ENCODE measurements at regions not wholly inside any gene's neighbourhood (a gene's known extent, or its start where the extent isn't known, plus 50 kb on each side); places are given as distances from the start of the nearest gene placed in this dataset.

- H3K4me1 ChIP-seq (ENCODE audit: control insufficient read depth, extremely low read depth, insufficient read depth, low read length): peaks cover 13% of the 10 kb centered on the region
- intact Hi-C loops (cut with micrococcal nuclease) (no loop called here), dilution Hi-C loops (cut with MboI; ENCODE audit: extremely low pct_ligation_motif_present, low sequenced_read_pairs) (no loop called here)
- H3K36me3 ChIP-seq (ENCODE audit: control insufficient read depth in 2 of 2, extremely low read depth in 1 of 2, insufficient read depth in 2 of 2, low read length in 2 of 2): no peaks in the 10 kb centered on the region
- H3K4me2 ChIP-seq (ENCODE audit: insufficient read depth, low read length): no peak overlapping the region
- ChIA-PET CTCF (interaction anchor here (0.7 kb wide), 1 partner anchor 53 kb away, joined by 3 read pairs; no protein-coding TSS in a partner anchor), POLR2A (no interaction called here)
- no TSS peak for BruUV-seq (replicated peaks)
- H2AFZ ChIP-seq (ENCODE audit: low read depth, low read length): no peak overlapping the region
- no peaks in the 10 kb centered on the region for H3K79me2 ChIP-seq (ENCODE audit: control insufficient read depth, insufficient read depth, low read length)
- no peak overlapping the region for H3K4me3 ChIP-seq (replicated peaks in 1 of 3; ENCODE audit: insufficient read depth in 1 of 3, low read depth in 1 of 3, low read length in 3 of 3)
- no peaks in the 10 kb centered on the region for H3K27me3 ChIP-seq (ENCODE audit: control insufficient read depth in 2 of 2, insufficient read depth in 2 of 2, low read length in 2 of 2)
- H3K9me1 ChIP-seq (replicated peaks; ENCODE audit: control insufficient read depth, extremely low read depth, insufficient read depth, low read length): no peaks in the 10 kb centered on the region
- H4K20me1 ChIP-seq (replicated peaks; ENCODE audit: control insufficient read depth, extremely low read depth, insufficient read depth, low read length): no peaks in the 10 kb centered on the region
- no peak overlapping the region for H3K27ac ChIP-seq (ENCODE audit: insufficient read depth, low read depth, low read length)
- DNase-seq (ENCODE audit: low read depth, low spot score) (no peak), FAIRE-seq (no peak)
- no peaks in the 10 kb centered on the region for H3K9me3 ChIP-seq (replicated peaks; ENCODE audit: control insufficient read depth, insufficient read depth, low read length)
- no peak for TF ChIP-seq JUN (IDR thresholded peaks at IDR 0.05; ENCODE audit: borderline replicate concordance, insufficient read depth, insufficient read length, low read depth)
- TF ChIP-seq CTCF (IDR thresholded peaks at IDR 0.05; ENCODE audit: extremely low read depth in 1 of 2, insufficient read depth in 1 of 2, low read depth in 1 of 2, low read length in 2 of 2): no peak
- TF ChIP-seq MYC (IDR thresholded peaks at IDR 0.05; ENCODE audit: low read depth, low read length): no peak
- TF ChIP-seq POLR2A (IDR thresholded peaks at IDR 0.05; ENCODE audit: low read depth, low read length): no peak
- TF ChIP-seq POLR2AphosphoS5 (IDR thresholded peaks at IDR 0.05; ENCODE audit: insufficient read depth, low read depth, low read length): no peak
- no peak for TF ChIP-seq GATA2 (IDR thresholded peaks at IDR 0.05; ENCODE audit: insufficient read depth, insufficient read length, low read depth, low read length)
- no peak for TF ChIP-seq FOS (IDR thresholded peaks at IDR 0.05; ENCODE audit: borderline replicate concordance, insufficient read depth, low read length)
- TF ChIP-seq EZH2 (IDR thresholded peaks at IDR 0.05; ENCODE audit: borderline replicate concordance, low read depth, low read length, severe bottlenecking): no peak
- TF ChIP-seq MAX (IDR thresholded peaks at IDR 0.05; ENCODE audit: insufficient read depth, insufficient read length): no peak
- H3K9ac ChIP-seq (replicated peaks; ENCODE audit: extremely low read depth, insufficient read depth, low read length): no peak overlapping the region
Measured at GRCh38 chr3:124407260-124407659, 323.0 kb upstream of the UMPS start.
